ENCODE measurements at regions not wholly inside any gene's neighbourhood (a gene's known extent, or its start where the extent isn't known, plus 50 kb on each side); places are given as distances from the start of the nearest gene placed in this dataset.
A peak's percentile ranks its signal among the peaks of the same experiment; 100 is the strongest.

GRCh38 chr15:94110476-94111130 is 120.8 kb upstream of the MCTP2 start:
- H3K4me1 ChIP-seq: peaks cover 0 to 3% (median 2%) of the 10 kb centered on the region in 4 donors

GRCh38 chr15:94107652-94108051 is 123.7 kb upstream of the MCTP2 start:
- no peaks in the 10 kb centered on the region for H3K36me3 ChIP-seq
- no peaks in the 10 kb centered on the region for H3K9me3 ChIP-seq
- WGBS, 2 donors (ENCODE audit: low coverage in 1 of 2): 100% methylated on average over 1 to 2 of the region's 2 CpGs
- in situ Hi-C loops (cut with MboI; ENCODE audit: low pct_ligation_motif_present in 1 of 4, low pct_unique_long_range_greater_than_20kb in 1 of 4, low sequenced_read_pairs in 3 of 4) (loop anchor here in 3 of 4 donors (25.0 kb wide), 2 partner anchors 770 to 1070 kb away; no protein-coding TSS in a partner anchor), intact Hi-C loops (cut with DNase I; ENCODE audit: low total_unique reads) (no loop called here)
- H3K4me3 ChIP-seq: no peak overlapping the region
- TF ChIP-seq POLR2AphosphoS5 (IDR thresholded peaks at IDR 0.05): no peak
- no peak for TF ChIP-seq EP300 (IDR thresholded peaks at IDR 0.05; ENCODE audit: low read depth)
- no peak for TF ChIP-seq POLR2A (IDR thresholded peaks at IDR 0.05)
- no peak for TF ChIP-seq CTCF (IDR thresholded peaks at IDR 0.05)
- peaks cover 0 to 3% (median 2%) of the 10 kb centered on the region in 4 donors for H3K4me1 ChIP-seq
- H3K27ac ChIP-seq: no peak overlapping the region
- no peaks in the 10 kb centered on the region for H3K27me3 ChIP-seq
- no peak for DNase-seq

More at GRCh38 chr15:94110476-94111130, 120.8 kb upstream of the MCTP2 start:
- in situ Hi-C loops (cut with MboI; ENCODE audit: low pct_ligation_motif_present in 1 of 4, low pct_unique_long_range_greater_than_20kb in 1 of 4, low sequenced_read_pairs in 3 of 4) (loop anchor here in 3 of 4 donors (10.0 to 25.0 kb wide), 3 partner anchors 773 to 1076 kb away; no protein-coding TSS in a partner anchor), intact Hi-C loops (cut with DNase I; ENCODE audit: low total_unique reads) (no loop called here)
- no peak for TF ChIP-seq POLR2A (IDR thresholded peaks at IDR 0.05)
- TF ChIP-seq CTCF (IDR thresholded peaks at IDR 0.05): no peak
- TF ChIP-seq EP300 (IDR thresholded peaks at IDR 0.05; ENCODE audit: low read depth): no peak
- no peak for TF ChIP-seq POLR2AphosphoS5 (IDR thresholded peaks at IDR 0.05)
- no peaks in the 10 kb centered on the region for H3K36me3 ChIP-seq
- H3K27me3 ChIP-seq: no peaks in the 10 kb centered on the region
- H3K27ac ChIP-seq: peak overlapping the region in 3 of 4 donors; percentile 22 to 60 (median 35)
- DNase-seq: no peak
- no peaks in the 10 kb centered on the region for H3K9me3 ChIP-seq
- no peak overlapping the region for H3K4me3 ChIP-seq
- WGBS, 2 donors (ENCODE audit: low coverage in 1 of 2): 39 to 48% methylated on average over 2 of the region's 2 CpGs

GRCh38 chr15:94105760-94106159 is 125.6 kb upstream of the MCTP2 start:
- TF ChIP-seq POLR2A (IDR thresholded peaks at IDR 0.05) (no peak), EP300 (IDR thresholded peaks at IDR 0.05; ENCODE audit: low read depth) (no peak), POLR2AphosphoS5 (IDR thresholded peaks at IDR 0.05) (no peak), CTCF (IDR thresholded peaks at IDR 0.05) (no peak)
- H3K27ac ChIP-seq: peak overlapping the region in 3 of 4 donors; percentile 47 to 59 (median 59)
- H3K9me3 ChIP-seq: no peaks in the 10 kb centered on the region
- in situ Hi-C loops (cut with MboI; ENCODE audit: low pct_ligation_motif_present in 1 of 4, low pct_unique_long_range_greater_than_20kb in 1 of 4, low sequenced_read_pairs in 3 of 4): loop anchor here in 3 of 4 donors (25.0 kb wide), 2 partner anchors 768 to 1068 kb away; no protein-coding TSS in a partner anchor
- no peak for DNase-seq
- 28% methylated on average over 3 to 4 of the region's 4 CpGs for WGBS, 2 donors (ENCODE audit: low coverage in 1 of 2)
- H3K4me1 ChIP-seq: peaks cover 0 to 3% (median 2%) of the 10 kb centered on the region in 4 donors
- no peaks in the 10 kb centered on the region for H3K36me3 ChIP-seq
- intact Hi-C loops (cut with DNase I; ENCODE audit: low total_unique reads): no loop called here
- no peaks in the 10 kb centered on the region for H3K27me3 ChIP-seq
- no peak overlapping the region for H3K4me3 ChIP-seq

- intact Hi-C loops (cut with DNase I; ENCODE audit: low total_unique reads) (no loop called here), in situ Hi-C loops (cut with MboI; ENCODE audit: low pct_ligation_motif_present in 1 of 4, low pct_unique_long_range_greater_than_20kb in 1 of 4, low sequenced_read_pairs in 3 of 4) (loop anchor here in 3 of 4 donors (25.0 kb wide), 2 partner anchors 764 to 1064 kb away; no protein-coding TSS in a partner anchor)
- Histone ChIP-seq H3K27ac (peak overlapping the region; percentile 47 to 78 (median 60)), H3K36me3 (no peaks in the 10 kb centered on the region), H3K4me3 (no peak overlapping the region), H3K27me3 (no peaks in the 10 kb centered on the region), H3K4me1 (peaks cover 0 to 10% (median 3%) of the 10 kb centered on the region in 4 donors), H3K9me3 (no peaks in the 10 kb centered on the region)
- DNase-seq: no peak
- TF ChIP-seq POLR2AphosphoS5 (IDR thresholded peaks at IDR 0.05) (no peak), CTCF (IDR thresholded peaks at IDR 0.05) (no peak), POLR2A (IDR thresholded peaks at IDR 0.05) (no peak), EP300 (IDR thresholded peaks at IDR 0.05; ENCODE audit: low read depth) (no peak)
- 53% methylated on average over 5 of the region's 5 CpGs; no CpG with 5 or more reads in 1 of the 2 donors for WGBS, 2 donors (ENCODE audit: low coverage in 1 of 2)
Observed at GRCh38 chr15:94100863-94101262, 130.5 kb upstream of the MCTP2 start.
